ENCODE measurements at regions not wholly inside any gene's neighbourhood (a gene's known extent, or its start where the extent isn't known, plus 50 kb on each side); places are given as distances from the start of the nearest gene placed in this dataset.
A peak's percentile ranks its signal among the peaks of the same experiment; 100 is the strongest.

DNA sequence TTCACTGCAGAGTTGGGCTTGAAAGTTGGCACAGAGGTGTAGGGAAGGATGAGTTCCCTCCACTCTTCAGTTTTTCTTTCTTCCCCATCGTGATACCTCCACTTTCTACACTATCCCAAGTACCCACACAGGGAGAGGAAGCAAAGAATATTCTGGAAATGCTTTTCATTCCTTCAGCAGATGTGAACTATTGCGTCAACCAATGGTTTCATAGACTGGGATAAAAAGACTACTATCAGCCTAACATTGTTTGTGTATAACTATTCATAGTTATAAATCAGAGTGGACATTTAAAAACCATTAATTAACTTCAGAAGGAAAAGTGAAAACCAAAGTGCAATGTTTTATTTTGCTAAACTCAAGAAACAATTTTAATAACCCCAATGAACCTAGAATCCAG lies 63.6 kb upstream of the MAMDC2 start:
- in situ Hi-C loops (cut with HindIII; ENCODE audit: low pct_ligation_motif_present, low sequenced_read_pairs): no loop called here
- Histone ChIP-seq H3K4me3 (ENCODE audit: low read depth, low read length) (no peak overlapping the region), H3K36me3 (replicated peaks) (no peaks in the 10 kb centered on the region), H3K27ac (no peak overlapping the region), H3K27me3 (replicated peaks) (no peaks in the 10 kb centered on the region)
- TF ChIP-seq, protein P1, sequence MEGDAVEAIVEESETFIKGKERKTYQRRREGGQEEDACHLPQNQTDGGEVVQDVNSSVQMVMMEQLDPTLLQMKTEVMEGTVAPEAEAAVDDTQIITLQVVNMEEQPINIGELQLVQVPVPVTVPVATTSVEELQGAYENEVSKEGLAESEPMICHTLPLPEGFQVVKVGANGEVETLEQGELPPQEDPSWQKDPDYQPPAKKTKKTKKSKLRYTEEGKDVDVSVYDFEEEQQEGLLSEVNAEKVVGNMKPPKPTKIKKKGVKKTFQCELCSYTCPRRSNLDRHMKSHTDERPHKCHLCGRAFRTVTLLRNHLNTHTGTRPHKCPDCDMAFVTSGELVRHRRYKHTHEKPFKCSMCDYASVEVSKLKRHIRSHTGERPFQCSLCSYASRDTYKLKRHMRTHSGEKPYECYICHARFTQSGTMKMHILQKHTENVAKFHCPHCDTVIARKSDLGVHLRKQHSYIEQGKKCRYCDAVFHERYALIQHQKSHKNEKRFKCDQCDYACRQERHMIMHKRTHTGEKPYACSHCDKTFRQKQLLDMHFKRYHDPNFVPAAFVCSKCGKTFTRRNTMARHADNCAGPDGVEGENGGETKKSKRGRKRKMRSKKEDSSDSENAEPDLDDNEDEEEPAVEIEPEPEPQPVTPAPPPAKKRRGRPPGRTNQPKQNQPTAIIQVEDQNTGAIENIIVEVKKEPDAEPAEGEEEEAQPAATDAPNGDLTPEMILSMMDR (IDR thresholded peaks at IDR 0.05; ENCODE audit: low read depth, low read length, missing control alignments): no peak
- DNase-seq: no peak

DNA sequence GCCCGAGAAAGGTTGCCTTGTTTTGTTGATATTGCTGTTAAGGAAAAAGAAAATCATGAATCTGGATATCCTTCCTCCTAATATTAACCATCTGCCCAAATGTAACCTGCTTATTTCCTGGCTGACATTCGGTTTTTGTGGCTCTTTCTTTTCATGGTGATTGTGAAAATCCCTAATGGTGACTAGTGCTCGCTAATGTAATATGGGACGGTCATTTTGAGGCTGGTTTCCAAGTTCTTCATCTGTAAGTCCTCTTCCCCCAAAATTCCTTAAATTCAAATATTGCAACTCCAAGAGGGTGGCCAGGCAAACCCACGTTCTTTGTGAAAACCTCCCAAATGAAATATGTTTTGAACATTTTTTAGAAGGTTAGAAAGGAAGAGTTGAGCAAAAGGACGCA lies 63.1 kb upstream of the MAMDC2 start:
- no peak for DNase-seq
- H3K27me3 ChIP-seq (replicated peaks): no peaks in the 10 kb centered on the region
- H3K36me3 ChIP-seq (replicated peaks): no peaks in the 10 kb centered on the region
- no peak overlapping the region for H3K4me3 ChIP-seq (ENCODE audit: low read depth, low read length)
- TF ChIP-seq, protein P1 (IDR thresholded peaks at IDR 0.05; ENCODE audit: low read depth, low read length, missing control alignments): no peak
- no peak overlapping the region for H3K27ac ChIP-seq
- in situ Hi-C loops (cut with HindIII; ENCODE audit: low pct_ligation_motif_present, low sequenced_read_pairs): no loop called here

DNA sequence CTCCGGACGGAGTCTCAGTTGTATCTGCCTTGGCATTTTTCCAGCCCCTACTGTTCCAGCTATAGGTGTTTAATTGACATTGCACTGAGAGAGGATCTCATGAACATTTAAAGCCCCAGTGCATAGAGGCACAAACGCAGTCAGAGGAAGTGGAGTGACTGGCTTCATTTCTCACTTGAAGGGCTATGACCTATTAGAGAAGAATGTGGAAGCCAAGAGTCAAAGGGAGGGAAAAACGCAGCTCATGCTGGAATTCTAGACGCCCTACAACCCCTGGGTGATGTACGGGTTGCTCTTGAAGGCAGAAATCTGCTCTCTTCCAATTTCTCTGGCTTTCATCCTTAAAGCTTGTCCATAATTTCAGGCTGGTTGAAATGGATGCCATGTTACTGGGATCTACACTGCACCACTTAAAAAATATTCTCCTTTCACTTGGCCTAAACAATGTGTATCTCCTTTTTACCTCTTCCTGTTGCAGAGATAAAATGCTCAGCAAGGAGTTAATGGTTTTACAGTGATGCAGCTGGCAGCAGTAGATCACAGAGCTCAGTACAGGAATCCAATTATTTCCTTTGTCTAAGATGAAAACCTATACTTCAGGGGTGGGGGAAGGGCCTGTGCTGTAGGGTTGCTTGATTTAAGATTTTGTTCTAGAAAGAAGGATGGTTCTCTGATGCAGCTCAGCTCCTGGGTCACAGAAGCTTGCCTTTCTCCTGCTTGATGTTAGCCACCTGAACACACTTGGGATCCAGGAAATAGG lies 61.8 kb upstream of the MAMDC2 start:
- H3K27ac ChIP-seq: no peak overlapping the region
- DNase-seq: peak; percentile 57
- no peaks in the 10 kb centered on the region for H3K36me3 ChIP-seq (replicated peaks)
- in situ Hi-C loops (cut with HindIII; ENCODE audit: low pct_ligation_motif_present, low sequenced_read_pairs): no loop called here
- H3K4me3 ChIP-seq (ENCODE audit: low read depth, low read length): no peak overlapping the region
- TF ChIP-seq, protein P1 (IDR thresholded peaks at IDR 0.05; ENCODE audit: low read depth, low read length, missing control alignments): no peak
- H3K27me3 ChIP-seq (replicated peaks): no peaks in the 10 kb centered on the region

DNA sequence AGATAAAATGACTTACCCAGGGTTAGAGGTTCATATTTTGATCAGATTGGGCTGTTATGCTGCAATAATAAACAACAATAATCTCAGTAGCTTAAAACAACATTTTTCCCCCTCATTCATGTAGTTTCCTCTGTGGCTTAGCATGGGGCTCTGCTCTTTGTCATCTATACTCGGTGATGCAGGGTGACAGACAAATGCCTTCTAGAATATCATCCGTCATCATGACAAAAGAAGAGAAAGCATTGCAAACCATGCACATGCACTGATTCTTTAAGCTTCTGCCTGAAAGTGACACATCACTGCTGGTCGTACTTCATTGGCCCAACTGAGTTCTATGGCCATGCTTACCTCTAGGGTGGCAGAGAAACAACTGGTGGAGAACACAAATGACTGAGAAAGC lies 58.8 kb upstream of the MAMDC2 start:
- no peaks in the 10 kb centered on the region for H3K36me3 ChIP-seq (replicated peaks)
- TF ChIP-seq, protein P1 (IDR thresholded peaks at IDR 0.05; ENCODE audit: low read depth, low read length, missing control alignments): no peak
- H3K4me3 ChIP-seq (ENCODE audit: low read depth, low read length): no peak overlapping the region
- no peaks in the 10 kb centered on the region for H3K27me3 ChIP-seq (replicated peaks)
- no peak for DNase-seq
- in situ Hi-C loops (cut with HindIII; ENCODE audit: low pct_ligation_motif_present, low sequenced_read_pairs): no loop called here
- H3K27ac ChIP-seq: no peak overlapping the region

DNA sequence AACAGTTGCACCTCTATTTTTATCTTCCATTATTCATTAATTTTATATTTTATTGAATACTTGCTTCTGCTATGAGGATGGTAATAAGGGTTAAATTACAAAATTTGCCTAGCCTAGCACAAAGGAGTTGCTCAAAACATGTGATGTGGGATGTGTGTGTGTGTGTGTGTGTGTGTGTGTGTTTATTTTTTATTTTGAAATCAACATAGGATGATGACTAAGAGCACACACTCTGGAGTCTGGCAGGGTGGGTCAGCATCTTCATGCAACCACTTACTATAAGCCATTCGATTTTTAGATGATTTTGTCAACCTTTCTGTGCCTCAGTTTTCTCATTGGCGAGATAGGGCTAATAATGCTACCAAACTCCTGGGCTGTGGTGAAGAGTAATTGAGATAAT lies 57.7 kb upstream of the MAMDC2 start:
- H3K27ac ChIP-seq: no peak overlapping the region
- no peaks in the 10 kb centered on the region for H3K27me3 ChIP-seq (replicated peaks)
- H3K36me3 ChIP-seq (replicated peaks): no peaks in the 10 kb centered on the region
- no peak overlapping the region for H3K4me3 ChIP-seq (ENCODE audit: low read depth, low read length)
- DNase-seq: no peak
- in situ Hi-C loops (cut with HindIII; ENCODE audit: low pct_ligation_motif_present, low sequenced_read_pairs): no loop called here
- TF ChIP-seq, protein P1 (IDR thresholded peaks at IDR 0.05; ENCODE audit: low read depth, low read length, missing control alignments): no peak

DNA sequence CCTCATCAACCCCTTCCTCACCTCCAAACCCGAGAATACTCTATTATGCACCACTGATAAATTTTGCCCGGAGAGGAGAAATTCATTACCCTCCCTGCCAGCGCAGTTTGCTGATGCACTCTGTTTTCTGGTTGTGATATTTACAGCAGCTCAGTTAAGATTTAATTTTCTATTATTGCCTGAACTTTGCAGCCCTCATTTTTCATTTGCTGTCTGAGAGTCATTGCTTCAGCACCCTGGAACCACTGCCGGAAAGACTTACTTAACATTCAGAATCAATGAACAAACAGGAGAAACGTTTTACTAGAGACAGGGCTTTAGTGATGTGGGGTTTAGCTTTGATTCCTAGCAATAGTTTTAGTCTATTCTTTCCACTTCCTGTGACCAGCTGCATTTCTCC lies 56.7 kb upstream of the MAMDC2 start:
- H3K4me3 ChIP-seq (ENCODE audit: low read depth, low read length): no peak overlapping the region
- no peak overlapping the region for H3K27ac ChIP-seq
- TF ChIP-seq, protein P1 (IDR thresholded peaks at IDR 0.05; ENCODE audit: low read depth, low read length, missing control alignments): no peak
- no peak for DNase-seq
- H3K36me3 ChIP-seq (replicated peaks): no peaks in the 10 kb centered on the region
- H3K27me3 ChIP-seq (replicated peaks): no peaks in the 10 kb centered on the region
- in situ Hi-C loops (cut with HindIII; ENCODE audit: low pct_ligation_motif_present, low sequenced_read_pairs): no loop called here
